Upper lobe of left lung (tissue), 6 donors: ENCODE measurements at regions not wholly inside any gene's neighbourhood (a gene's known extent, or its start where the extent isn't known, plus 50 kb on each side); places are given as distances from the start of the nearest gene placed in this dataset.

Experiments used
- ATAC-seq, 2 donors: fragments of 200-7000 bp; cut with Tn5 transposase; one replicate each; pipeline ENCODE4 v1.9.1; 2022; ENCODE audit warnings: mild to moderate bottlenecking in 2 of 2, moderate library complexity in 2 of 2; ENCODE audit not compliant: low FRiP score in 2 of 2
- DNase-seq, 2 donors: peaks; one replicate each; pipeline ENCODE4 v3.0.0-alpha.2; 2019 to 2020
- H3K27ac ChIP-seq, 4 donors: fragments of 200-600 bp; sonication (generic); one replicate each; pipeline ENCODE4 v1.5.1; 2016 to 2019
- H3K27me3 ChIP-seq, 4 donors: fragments of 200-600 bp; sonication (generic); one replicate each; pipeline ENCODE4 v1.5.1; 2017 to 2019
- H3K36me3 ChIP-seq, 4 donors: fragments of 200-600 bp; sonication (generic); one replicate each; pipeline ENCODE4 v1.5.1; 2016 to 2019
- H3K4me1 ChIP-seq, 4 donors: fragments of 200-600 bp; sonication (generic); one replicate each; pipeline ENCODE4 v1.5.1; 2018 to 2019
- H3K4me3 ChIP-seq, 4 donors: fragments of 200-600 bp; sonication (generic); one replicate each; pipeline ENCODE4 v1.5.1; 2017 to 2019; ENCODE audit warnings: mild to moderate bottlenecking in 2 of 4, moderate library complexity in 1 of 4
- H3K9me3 ChIP-seq, 4 donors: fragments of 200-600 bp; sonication (generic); one replicate each; pipeline ENCODE4 v1.5.1; 2018 to 2019
- CTCF ChIP-seq, 6 experiments: fragments of 450-650 bp in 4 of 6; fragments of 200-600 bp in 2 of 6; sonication (generic) in 2 of 6; IDR thresholded peaks; one replicate each; pipeline ENCODE4 v1.5.1; 2016 to 2019; ENCODE audit warnings: antibody characterized with exemption in 6 of 6
- EP300 ChIP-seq, 4 donors: sonication (generic); formaldehyde crosslinking; IDR thresholded peaks; one replicate each; pipeline ENCODE4 v1.5.1; 2017; ENCODE audit warnings: antibody characterized with exemption in 4 of 4, control low read depth in 2 of 4
- POLR2A ChIP-seq, 4 donors: fragments of 450-650 bp; IDR thresholded peaks; one replicate each; pipeline ENCODE4 v1.5.1; 2016 to 2017; ENCODE audit warnings: antibody characterized with exemption in 4 of 4, mild to moderate bottlenecking in 2 of 4
- POLR2AphosphoS5 ChIP-seq, 2 donors: sonication (generic); formaldehyde crosslinking; IDR thresholded peaks; one replicate each; pipeline ENCODE4 v1.5.1; 2017; ENCODE audit warnings: antibody characterized with exemption in 2 of 2
- WGBS, 2 donors: methylation state at CpG; one replicate each; pipeline ENCODE4 v1.1.5; 2017 to 2018; 5-methylcytosine and 5-hydroxymethylcytosine counted together
- donor health status: DM: no; HTN: no; CAD: no; lungs with moderate emphysema.
- donor health status: DM: no; HTN: yes; CAD: no; lungs with severe emphysema.

GRCh38 chr2:7736646-7737305 is 819.6 kb downstream of the RNF144A start:
- TF ChIP-seq EP300 (IDR thresholded peaks at IDR 0.05) (no peak), POLR2A (IDR thresholded peaks at IDR 0.05) (no peak), POLR2AphosphoS5 (IDR thresholded peaks at IDR 0.05) (no peak), CTCF (IDR thresholded peaks at IDR 0.05) (no peak)
- Histone ChIP-seq H3K4me3 (no peak overlapping the region), H3K27ac (no peak overlapping the region), H3K27me3 (no peaks in the 10 kb centered on the region), H3K36me3 (no peaks in the 10 kb centered on the region), H3K4me1 (no peaks in the 10 kb centered on the region), H3K9me3 (no peaks in the 10 kb centered on the region)
- WGBS, 2 donors = 64 to 67% methylated on average over 6 of the region's 6 CpGs
- ATAC-seq = no peak
- no peak for DNase-seq

GRCh38 chr2:7738596-7738995 is 821.4 kb downstream of the RNF144A start:
- no peaks in the 10 kb centered on the region for H3K9me3 ChIP-seq
- WGBS, 2 donors = 100% methylated on average over 1 of the region's 1 CpG
- no peaks in the 10 kb centered on the region for H3K27me3 ChIP-seq
- TF ChIP-seq POLR2AphosphoS5 (IDR thresholded peaks at IDR 0.05) = no peak
- TF ChIP-seq CTCF (IDR thresholded peaks at IDR 0.05) = no peak
- TF ChIP-seq EP300 (IDR thresholded peaks at IDR 0.05) = no peak
- TF ChIP-seq POLR2A (IDR thresholded peaks at IDR 0.05) = no peak
- DNase-seq = no peak
- ATAC-seq = no peak
- H3K4me1 ChIP-seq = no peaks in the 10 kb centered on the region
- no peaks in the 10 kb centered on the region for H3K36me3 ChIP-seq
- H3K4me3 ChIP-seq = no peak overlapping the region
- no peak overlapping the region for H3K27ac ChIP-seq

- ATAC-seq (no peak), DNase-seq (no peak)
- Histone ChIP-seq H3K4me1 (no peaks in the 10 kb centered on the region), H3K36me3 (no peaks in the 10 kb centered on the region), H3K27ac (no peak overlapping the region), H3K9me3 (no peaks in the 10 kb centered on the region), H3K4me3 (no peak overlapping the region), H3K27me3 (no peaks in the 10 kb centered on the region)
- TF ChIP-seq EP300 (IDR thresholded peaks at IDR 0.05) = no peak
- no peak for TF ChIP-seq POLR2A (IDR thresholded peaks at IDR 0.05)
- TF ChIP-seq POLR2AphosphoS5 (IDR thresholded peaks at IDR 0.05) = no peak
- no peak for TF ChIP-seq CTCF (IDR thresholded peaks at IDR 0.05)
- 86 to 88% methylated on average over 2 of the region's 2 CpGs for WGBS, 2 donors
These were observed 822.9 kb downstream of the RNF144A start for GRCh38 chr2:7740114-7740513.

- H3K4me1 ChIP-seq = no peaks in the 10 kb centered on the region
- no peak overlapping the region for H3K27ac ChIP-seq
- no peaks in the 10 kb centered on the region for H3K36me3 ChIP-seq
- no peak overlapping the region for H3K4me3 ChIP-seq
- no peak for ATAC-seq
- H3K27me3 ChIP-seq = no peaks in the 10 kb centered on the region
- TF ChIP-seq POLR2A (IDR thresholded peaks at IDR 0.05) (no peak), POLR2AphosphoS5 (IDR thresholded peaks at IDR 0.05) (no peak), EP300 (IDR thresholded peaks at IDR 0.05) (no peak), CTCF (IDR thresholded peaks at IDR 0.05) (no peak)
- DNase-seq = no peak
- no peaks in the 10 kb centered on the region for H3K9me3 ChIP-seq
- 90 to 93% methylated on average over 3 of the region's 3 CpGs for WGBS, 2 donors
These were observed 825.1 kb downstream of the RNF144A start for GRCh38 chr2:7742301-7742700.

GRCh38 chr2:7744827-7745226 is 827.6 kb downstream of the RNF144A start:
- Histone ChIP-seq H3K9me3 (no peaks in the 10 kb centered on the region), H3K27me3 (no peaks in the 10 kb centered on the region), H3K27ac (no peak overlapping the region), H3K4me1 (no peaks in the 10 kb centered on the region), H3K36me3 (no peaks in the 10 kb centered on the region), H3K4me3 (no peak overlapping the region)
- DNase-seq (peak in 1 of 2 donors; percentile 45), ATAC-seq (no peak)
- TF ChIP-seq EP300 (IDR thresholded peaks at IDR 0.05) (peak in 1 of 4 donors; percentile 62), CTCF (IDR thresholded peaks at IDR 0.05) (no peak), POLR2AphosphoS5 (IDR thresholded peaks at IDR 0.05) (peak in 1 of 2 donors; percentile 12)
- 75 to 79% methylated on average over 5 of the region's 5 CpGs for WGBS, 2 donors
